ENCODE measurements at regions not wholly inside any gene's neighbourhood (a gene's known extent, or its start where the extent isn't known, plus 50 kb on each side); places are given as distances from the start of the nearest gene placed in this dataset.

DNA sequence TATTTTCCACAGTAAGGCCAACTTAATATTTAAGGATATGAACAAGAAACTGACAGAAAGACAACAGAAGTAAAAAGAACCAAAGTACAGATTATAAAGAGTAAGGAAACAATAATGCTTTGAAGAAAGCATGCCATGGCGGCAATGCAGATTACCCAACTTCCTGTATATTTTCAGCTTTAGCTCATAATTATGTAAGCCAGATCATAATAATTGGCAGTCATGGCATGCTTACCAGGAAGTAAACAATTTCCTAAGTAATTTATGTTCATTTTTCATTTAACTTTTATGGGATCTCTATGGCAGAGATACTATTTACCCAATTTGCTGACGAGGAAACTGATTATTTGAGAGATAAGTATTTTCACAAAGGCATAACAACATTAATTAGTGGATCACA is 988.7 kb downstream of the HACE1 start:
- TF ChIP-seq, protein P1, sequence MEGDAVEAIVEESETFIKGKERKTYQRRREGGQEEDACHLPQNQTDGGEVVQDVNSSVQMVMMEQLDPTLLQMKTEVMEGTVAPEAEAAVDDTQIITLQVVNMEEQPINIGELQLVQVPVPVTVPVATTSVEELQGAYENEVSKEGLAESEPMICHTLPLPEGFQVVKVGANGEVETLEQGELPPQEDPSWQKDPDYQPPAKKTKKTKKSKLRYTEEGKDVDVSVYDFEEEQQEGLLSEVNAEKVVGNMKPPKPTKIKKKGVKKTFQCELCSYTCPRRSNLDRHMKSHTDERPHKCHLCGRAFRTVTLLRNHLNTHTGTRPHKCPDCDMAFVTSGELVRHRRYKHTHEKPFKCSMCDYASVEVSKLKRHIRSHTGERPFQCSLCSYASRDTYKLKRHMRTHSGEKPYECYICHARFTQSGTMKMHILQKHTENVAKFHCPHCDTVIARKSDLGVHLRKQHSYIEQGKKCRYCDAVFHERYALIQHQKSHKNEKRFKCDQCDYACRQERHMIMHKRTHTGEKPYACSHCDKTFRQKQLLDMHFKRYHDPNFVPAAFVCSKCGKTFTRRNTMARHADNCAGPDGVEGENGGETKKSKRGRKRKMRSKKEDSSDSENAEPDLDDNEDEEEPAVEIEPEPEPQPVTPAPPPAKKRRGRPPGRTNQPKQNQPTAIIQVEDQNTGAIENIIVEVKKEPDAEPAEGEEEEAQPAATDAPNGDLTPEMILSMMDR (IDR thresholded peaks at IDR 0.05), result no peak

DNA sequence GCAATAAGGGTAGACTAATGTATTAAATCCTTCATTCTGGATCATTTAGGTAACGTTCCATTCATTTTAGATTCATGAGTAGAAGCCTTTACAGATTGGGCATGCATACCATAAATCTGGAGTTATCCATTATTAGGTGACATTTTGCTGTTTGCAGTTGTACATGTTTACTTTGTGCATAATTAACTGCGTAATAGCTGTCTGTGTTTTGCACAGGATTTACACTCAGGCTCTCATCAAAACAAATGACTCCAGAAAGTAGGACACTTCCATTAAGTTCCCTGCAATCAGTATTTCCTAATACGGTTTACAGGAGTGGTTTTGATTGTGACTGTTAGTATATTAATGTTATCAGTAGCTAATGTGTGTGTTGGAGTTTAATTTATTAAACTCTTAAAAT is 997.4 kb downstream of the HACE1 start:
- TF ChIP-seq, protein P1 (IDR thresholded peaks at IDR 0.05), result no peak

DNA sequence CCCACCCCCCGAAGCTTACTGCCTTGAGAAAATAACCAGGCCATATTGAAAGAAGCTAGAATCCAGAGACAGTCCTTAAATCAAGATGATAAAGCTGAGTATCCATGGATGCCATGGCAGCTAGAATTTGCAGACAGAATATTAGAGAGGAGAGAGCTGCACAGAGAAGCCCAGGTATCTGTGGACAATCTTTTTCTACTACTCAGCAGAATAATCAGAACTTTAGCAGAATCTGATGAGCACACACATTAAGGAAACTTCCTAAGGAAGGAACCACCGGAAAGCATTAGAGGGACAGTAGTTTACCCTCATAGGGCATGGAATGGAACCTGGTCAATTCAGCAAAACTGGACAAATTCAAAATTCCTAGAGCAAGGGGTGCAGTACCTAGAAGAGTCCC is 1001.7 kb downstream of the HACE1 start:
- TF ChIP-seq, protein P1 (IDR thresholded peaks at IDR 0.05), result no peak

DNA sequence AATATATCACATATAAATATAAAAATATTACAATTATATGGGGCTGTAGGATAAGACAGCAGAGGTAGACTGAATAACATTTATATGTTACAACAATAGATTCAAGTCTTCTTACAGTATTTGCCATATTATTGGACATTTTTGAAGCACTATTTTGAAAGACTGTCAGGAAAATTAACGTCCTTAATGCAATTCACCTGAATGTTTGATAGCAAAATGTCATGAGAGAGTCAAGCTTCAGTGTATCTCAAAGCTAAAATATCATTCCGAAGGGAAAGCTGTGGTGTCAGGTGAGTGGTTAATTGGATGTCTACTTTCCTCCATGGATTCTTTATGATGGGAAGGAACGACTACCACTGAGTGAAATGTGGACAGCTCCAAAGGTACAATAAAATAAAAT is 1004.0 kb downstream of the HACE1 start:
- TF ChIP-seq, protein P1 (IDR thresholded peaks at IDR 0.05), result no peak

DNA sequence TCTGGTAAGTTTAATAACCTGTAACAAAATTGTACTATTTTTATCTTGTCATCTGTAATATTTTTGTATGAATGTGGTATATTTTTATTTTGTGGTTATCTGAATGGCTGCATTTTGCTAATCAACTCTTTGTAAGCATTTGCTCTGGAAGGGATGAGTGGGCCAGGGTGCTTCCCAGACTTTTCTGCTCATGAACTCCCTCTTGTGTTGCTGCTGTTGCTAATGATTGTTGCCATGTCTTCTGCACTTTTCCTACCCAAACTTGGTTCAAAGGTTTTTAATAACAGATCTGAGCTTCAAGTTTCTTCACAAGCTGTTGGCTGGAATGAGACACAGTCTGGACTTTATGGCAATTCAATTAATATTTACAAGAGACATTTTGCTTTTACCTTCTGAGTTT is 1005.7 kb downstream of the HACE1 start:
- TF ChIP-seq, protein P1 (IDR thresholded peaks at IDR 0.05), result no peak

DNA sequence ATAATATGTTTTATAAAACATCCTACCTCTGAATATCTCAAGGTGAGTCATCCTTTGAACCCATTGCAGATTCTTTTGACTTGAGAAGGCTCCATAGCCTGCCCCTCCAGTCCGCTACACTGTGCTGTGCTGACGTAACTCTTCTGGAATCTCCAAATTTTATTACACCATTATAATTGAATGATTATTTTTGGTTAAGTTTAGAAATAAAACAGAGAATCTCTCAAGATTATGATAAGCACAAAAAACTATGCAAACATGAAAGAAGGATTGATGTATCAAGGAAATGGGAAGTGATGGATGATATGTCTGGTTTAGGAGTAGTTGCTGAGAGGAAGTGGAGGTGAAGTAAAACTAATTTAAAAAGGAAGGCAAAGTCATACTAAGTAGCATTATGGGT is 1021.3 kb downstream of the HACE1 start:
- TF ChIP-seq, protein P1 (IDR thresholded peaks at IDR 0.05), result no peak

DNA sequence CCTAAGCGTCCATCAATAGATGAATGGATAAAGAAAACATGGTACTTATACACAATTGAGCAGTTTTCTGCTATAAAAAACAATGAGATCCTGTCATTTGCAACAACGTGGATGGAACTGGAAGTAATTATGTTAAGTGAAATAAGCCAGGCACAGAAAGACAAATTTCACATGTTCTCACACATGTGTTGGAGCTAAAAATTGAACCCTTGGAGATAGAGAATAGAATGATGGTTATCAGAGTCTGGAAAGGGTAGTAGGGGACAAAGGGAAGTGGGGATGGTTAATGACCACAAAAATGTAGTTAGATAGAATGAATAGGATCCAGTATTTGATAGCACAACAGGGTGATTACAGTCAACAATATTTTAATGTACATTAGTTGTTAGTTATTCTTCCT is 1033.5 kb downstream of the HACE1 start:
- TF ChIP-seq, protein P1 (IDR thresholded peaks at IDR 0.05), result no peak

DNA sequence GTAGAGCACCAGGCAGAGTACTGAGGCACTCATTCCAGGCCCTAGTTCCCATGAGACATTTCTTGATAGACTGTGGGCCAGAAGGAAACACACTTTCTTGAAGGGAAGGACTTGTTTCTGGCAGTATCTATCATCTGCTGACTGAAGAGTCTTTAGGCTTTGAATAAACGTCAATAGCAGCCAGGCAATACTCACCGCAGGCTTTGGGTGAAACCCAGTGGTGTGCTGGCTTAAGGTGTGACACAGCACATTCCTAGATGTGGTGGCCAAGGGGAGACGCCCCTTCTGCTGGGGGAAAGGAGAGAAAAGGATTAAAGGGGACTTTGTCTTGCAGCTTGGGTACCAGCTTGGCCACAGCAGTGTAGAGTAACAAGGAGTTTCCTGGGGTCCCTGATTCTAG is 1039.6 kb downstream of the HACE1 start:
- TF ChIP-seq, protein P1 (IDR thresholded peaks at IDR 0.05), result no peak
